Activated CD8-positive, alpha-beta memory T cell treated with anti-CD3 and anti-CD28 coated beads, Interleukin-2, amount 50 U/mL, for 4 hours (primary cell): ENCODE measurements at regions not wholly inside any gene's neighbourhood (a gene's known extent, or its start where the extent isn't known, plus 50 kb on each side); places are given as distances from the start of the nearest gene placed in this dataset.

Experiments used
- DNase-seq: peaks from one replicate; pipeline ENCODE4 v3.0.0-alpha.2; 2020

DNA sequence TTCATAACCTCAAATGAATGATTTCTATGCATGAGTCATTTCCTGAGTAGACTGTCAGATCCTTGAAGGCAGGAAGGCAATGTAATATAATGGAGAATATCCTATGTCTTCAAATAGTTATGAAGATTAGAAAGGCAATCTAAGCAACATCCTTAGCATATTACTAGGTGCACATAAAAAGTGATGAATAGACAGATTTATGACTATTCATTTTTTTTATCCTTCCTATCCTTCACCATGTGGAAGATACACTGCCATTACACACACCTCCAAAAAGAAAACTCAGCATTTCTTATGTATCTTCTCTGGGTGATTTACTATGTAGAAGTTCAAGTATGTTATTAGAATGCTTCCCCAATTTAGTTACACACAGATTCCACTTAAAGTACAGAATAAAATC lies 126.4 kb upstream of the MAF start:
- DNase-seq = no peak

DNA sequence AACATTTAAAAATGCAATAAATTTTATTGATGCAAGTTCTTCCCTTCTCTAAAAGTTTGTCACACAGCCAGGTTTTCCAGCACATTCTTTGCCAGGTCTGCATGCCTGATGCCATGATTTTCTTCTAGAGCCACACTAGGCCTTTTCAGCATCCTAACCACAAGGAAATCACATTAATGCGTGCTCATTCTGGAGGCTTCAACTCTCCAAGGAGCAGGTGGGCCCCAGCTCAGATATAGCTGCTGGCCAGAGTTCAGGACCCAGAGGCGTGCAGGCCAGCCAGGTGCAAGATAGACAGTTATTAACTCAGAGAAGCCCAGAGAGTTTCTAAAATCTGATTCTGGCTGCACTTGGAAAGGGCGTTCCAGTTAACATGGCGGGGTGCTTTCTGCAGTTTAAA lies 124.5 kb upstream of the MAF start:
- DNase-seq = no peak

DNA sequence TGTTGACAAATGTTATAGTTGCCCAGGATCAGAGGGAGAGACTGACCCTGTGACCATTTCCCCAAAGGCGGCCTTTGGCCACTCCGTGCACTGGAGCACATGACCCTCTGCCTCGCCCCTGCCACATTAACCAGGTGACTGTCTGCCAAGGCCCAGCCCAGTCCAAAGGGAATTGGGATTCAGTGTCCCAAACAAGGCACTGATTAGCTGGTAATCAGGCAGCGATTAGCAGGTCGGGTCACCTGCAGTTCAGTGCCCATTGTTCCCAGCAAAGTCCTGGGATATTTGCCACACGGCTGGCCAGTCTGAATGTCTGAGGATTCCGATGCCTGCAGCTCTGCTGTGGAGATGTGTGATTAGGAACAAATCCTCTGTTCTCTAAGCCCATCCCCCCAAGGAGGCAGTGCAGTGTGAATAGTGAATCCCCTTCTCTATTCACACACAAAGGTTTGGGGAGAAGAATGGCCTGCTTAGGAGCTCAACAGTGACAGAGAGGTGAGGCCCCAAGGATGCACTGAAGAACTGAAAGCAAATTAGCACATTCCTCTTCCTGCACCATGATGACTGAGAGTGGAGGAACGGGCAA lies 123.1 kb upstream of the MAF start:
- DNase-seq = no peak

DNA sequence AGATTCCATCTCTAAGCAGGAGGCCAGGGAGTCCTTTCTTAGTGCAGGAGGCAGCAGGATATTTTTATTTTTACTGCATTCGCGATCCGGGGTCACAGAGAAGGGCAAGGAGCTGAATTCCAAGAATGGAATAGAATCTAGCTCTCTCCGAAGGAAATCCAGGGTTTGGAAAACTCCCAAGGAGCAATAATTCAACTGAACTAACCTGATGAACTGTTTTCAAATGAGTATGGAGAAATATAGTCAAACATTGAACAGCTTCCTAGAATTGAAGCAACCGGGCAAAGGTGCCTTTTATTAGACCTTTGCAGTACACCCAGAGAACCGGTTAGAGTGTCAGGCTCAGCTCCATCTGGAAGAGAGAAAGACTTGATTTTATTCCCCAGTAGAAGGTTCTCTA lies 120.7 kb upstream of the MAF start:
- no peak for DNase-seq

DNA sequence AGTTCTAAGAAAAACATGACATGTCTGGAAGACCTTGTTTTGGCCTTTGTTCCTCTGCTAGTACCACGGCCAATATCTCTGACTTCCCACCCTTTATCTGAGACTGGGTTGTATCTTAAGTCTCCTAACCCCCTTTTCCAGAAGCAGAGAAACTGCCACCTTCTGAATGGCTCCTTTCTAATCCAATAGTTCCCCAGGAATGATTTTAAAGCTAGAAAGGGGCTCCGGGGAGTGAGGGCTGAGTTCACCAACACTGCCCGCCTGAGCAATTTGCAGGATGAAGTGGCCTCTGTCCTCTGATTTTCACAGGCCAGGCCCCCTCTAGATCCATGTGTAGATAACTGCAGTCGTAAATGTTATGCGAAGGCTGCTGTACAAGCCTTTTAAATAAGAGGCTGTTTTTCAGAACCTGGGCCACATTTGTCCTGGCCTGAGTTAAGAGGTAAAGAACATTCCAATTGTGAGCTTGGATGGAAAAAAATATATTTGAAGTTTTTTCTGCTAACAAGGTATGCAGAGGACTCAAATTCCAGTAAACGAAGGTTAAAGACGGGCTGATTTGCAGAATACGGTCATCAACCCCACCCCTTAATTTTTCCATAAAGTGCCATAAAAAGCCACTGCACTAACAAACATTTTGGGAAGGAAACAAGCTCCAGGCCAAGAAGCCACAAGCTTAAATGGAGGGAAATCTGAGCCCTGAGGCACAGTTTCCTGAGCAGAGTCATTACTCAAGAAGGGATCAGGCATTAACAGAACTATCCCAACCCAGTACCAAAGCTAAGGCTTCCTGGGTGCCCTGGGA lies 117.0 kb upstream of the MAF start:
- DNase-seq = no peak

DNA sequence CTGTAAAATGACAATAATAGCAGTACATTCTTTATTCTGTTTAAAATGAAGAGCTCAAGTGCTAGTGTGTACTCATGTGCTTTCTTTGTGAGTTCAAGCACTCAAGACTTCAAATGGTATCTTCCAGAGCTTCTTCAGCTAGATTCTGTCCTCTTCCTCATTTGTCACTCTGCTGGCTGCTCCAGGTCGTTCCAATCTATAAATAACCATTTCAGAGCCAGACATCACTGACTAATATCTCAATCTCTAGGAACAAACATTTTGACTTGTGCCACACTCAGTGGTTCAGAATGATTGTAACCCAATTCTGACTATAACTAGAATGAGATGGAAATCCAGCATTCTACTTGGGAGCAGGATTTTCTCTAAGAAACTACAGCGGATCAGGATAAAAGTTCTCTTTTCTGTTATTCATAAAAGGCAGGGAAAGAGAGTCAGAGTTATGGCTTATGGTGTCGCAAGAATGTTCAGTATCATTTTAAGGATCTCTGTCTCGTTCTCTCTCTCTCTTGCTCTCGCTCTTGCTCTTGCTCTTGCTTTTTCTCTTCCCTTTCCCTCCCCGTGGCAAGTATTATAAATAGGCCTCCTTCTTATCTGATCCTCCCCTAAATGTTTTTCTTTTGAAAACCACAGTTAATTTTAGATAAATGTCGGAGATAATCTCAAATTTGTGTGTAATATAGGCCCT lies 116.3 kb upstream of the MAF start:
- no peak for DNase-seq

DNA sequence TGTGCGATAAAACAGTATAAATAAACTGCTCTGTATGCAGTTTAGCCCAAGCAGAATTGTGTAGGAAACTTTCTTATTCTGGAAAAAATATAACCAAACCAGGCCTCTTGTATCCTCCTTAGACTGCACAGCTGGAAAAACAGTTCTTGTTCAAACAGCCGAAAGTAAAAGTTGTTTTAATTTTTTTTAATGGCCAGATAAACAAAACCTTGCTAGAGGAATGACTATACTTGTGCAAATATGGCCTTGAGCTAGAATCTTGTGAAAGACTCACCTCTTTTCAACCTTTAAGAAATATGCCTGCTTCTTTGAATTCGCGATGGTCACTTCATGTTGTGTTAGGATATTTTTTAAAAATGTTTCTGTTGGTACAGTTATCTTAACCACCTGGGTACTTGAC lies 114.5 kb upstream of the MAF start:
- no peak for DNase-seq

DNA sequence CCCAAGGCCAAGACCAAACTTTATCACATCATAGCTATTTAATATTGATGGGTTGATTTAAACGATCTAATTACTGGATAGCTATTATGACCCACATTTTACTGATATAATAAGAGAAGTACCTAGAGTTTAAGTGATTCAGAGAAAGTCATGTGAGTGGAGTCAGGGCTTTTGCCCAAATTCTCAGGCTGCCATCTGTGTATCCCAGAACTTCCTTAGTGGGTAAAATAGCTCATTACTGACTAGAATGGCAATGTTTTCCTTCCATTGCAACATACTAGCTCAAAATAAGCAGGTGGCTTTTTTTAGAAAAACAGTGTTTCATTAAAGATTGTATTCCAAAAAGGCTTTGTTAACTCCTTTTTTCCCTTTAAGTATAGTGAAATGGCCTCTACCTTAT lies 113.9 kb upstream of the MAF start:
- DNase-seq = no peak

DNA sequence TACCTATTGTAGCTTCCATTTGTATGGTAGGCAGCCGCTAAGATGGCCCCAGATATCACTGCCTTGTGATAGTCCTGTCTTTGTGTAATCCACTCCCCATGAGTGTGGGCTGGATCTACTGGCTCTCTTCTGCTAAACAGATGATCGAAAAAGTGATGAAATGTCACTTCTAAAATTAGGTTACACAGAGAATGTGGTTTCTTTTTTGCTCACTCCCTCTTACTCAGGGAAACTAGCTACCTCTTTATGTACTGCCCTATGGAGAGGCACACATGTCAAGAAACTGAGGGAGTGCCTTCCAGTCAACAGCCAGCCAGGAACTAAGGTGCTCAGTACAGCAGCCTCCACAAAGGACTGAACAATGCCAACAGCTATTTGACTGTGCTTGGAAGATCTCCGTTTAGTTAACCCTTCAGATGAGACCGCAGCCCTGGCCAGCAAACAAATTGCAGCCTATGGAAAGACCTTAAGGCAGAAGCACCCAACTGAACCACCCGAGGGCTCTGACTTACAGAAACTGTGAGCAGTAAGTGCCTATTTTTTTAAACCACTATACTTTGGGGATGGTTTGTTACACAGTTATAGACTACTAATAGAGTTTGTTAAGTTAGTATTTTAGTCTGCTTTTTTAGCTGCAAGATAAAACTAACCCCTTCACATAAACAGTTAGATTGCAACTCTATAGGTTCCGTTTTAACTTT lies 113.2 kb upstream of the MAF start:
- DNase-seq = no peak

DNA sequence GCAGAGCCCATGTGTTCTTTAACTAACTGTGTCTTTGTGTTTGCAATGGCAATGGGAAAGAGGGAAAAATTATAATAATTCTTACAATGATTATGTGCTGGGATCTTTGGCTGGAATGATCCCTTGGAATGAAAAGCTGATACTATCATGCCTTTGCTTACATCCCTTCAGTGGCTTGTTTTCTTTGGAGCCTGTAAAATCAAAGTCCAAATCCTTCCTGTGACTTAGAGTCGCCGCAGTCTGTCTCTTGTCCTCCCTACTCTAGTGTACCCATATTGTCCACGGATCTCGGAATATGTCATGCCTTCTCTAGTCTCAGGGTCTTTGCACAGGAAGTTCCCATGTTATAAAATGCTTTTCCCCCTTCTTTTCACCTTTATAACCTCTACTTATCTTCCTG lies 111.7 kb upstream of the MAF start:
- no peak for DNase-seq

DNA sequence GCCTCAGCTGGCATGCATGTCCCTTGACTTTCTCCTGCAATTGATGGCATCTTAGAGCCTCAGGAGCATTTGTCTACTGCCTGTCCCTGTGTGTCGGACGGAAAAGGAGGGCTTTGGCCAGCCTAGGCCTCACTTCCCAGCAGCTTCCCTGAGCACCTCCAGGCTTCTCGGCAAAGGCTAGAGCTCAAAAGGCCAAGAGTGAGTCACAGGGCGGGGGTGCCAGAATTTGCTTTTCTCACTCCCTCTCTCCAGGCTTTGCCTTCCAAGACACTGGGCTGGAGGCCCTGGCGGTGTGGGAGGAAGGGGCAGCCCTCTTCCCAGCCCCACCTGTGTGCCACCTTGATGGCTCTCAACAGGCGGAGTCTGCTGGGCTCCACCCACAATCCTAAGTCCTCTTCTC lies 107.3 kb upstream of the MAF start:
- no peak for DNase-seq

DNA sequence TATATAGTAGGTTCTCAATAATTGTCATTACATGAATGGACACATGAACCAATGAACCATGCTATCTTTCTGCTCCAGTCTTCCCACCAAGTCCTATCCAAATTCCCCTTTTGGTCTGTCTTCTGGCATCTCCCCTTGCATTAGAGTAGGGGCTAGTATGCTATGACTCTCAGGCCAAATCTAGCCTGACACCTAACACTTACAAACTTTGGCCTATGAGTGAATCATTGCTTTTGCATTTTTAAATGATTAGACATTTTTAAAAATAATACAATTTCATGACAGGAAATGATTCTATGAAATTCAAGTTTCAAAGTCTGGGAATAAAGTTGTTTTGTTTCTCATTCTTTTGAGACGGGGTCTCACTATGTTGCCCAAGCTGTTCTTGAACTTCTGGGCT lies 102.5 kb upstream of the MAF start:
- DNase-seq = no peak

DNA sequence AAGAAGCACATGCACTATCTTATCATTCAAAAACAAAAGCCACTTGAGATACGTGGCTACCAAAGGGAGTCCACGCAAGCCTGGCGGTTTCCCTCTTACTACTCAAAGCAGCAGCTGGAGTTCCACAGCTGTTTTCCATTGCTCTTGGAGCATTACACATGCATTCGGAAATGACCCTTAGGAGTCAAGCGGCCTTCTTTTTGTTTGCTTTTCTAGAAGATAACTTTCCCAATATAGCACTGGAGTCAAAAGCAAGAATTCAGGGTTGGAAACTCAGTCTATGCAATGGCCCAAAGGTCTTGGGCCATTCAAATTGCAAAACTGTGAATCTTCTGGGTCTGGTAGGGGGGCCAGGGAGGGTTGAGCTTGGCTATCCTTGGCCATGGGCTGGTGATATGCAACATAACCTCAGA lies 97.8 kb upstream of the MAF start:
- DNase-seq = no peak

DNA sequence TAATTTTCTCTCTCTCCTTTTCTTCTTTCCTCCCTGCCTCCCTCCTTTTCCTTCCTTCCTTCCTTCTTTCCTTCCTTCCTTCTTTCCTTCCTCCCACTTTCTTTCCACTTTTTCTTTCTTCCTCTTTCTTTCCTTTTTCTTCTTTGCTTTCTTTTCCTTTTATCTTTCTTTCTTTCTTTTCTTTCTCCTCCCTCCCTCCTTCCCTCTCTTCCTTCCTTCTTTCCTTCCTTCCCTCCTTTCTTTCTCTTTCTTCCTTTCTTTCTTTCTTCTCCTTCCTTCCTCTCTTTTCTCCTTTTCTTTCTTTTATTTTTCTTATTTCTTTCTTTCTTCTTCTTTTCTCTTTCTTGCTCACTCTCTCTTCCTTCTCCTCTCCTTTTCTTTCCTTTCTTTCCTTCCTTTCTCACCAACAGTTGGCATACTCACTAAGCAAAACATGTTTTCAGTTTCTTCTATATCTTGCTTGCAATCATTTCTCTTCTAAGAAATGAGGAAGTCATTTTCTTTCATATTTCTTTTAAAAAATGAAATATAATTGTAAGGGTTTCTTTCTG lies 97.1 kb upstream of the MAF start:
- DNase-seq = no peak

DNA sequence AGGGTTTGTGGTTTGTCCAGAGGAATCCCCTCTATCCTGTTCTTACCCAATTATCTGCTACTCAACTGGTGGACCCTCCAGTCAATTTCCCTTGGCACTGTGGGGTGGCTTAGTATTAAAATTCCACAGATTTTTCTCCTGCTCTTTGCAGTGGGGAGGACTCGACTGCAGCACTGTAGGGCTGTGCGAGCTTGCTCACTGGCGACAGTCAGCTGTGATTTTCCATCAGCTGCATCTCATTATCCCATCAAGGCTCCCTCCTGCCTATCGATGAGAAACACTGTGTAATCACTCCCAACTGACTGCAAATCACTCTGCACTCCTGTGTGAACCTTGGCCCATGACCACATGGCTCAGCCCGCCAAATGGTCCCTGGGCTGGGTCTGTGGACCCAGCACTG lies 90.5 kb upstream of the MAF start:
- no peak for DNase-seq

DNA sequence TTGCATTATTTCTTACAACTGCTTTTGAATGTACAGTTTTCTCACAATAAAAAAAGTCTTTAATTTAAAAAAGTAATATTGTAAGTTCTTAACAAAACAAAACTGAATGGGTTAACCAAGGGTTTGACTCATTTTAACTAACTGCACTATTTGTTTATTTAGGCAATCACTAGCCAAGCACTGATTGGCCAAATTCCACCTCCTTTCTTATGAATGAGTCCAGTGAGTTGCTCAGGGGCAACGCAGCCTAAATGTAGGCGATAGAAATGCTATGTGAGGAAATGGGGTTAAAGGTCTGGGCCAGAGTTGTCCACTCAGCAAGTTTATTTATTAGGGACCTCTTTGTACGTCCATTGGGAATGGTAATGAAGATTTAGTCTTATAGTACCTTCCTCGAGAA lies 89.6 kb upstream of the MAF start:
- no peak for DNase-seq

DNA sequence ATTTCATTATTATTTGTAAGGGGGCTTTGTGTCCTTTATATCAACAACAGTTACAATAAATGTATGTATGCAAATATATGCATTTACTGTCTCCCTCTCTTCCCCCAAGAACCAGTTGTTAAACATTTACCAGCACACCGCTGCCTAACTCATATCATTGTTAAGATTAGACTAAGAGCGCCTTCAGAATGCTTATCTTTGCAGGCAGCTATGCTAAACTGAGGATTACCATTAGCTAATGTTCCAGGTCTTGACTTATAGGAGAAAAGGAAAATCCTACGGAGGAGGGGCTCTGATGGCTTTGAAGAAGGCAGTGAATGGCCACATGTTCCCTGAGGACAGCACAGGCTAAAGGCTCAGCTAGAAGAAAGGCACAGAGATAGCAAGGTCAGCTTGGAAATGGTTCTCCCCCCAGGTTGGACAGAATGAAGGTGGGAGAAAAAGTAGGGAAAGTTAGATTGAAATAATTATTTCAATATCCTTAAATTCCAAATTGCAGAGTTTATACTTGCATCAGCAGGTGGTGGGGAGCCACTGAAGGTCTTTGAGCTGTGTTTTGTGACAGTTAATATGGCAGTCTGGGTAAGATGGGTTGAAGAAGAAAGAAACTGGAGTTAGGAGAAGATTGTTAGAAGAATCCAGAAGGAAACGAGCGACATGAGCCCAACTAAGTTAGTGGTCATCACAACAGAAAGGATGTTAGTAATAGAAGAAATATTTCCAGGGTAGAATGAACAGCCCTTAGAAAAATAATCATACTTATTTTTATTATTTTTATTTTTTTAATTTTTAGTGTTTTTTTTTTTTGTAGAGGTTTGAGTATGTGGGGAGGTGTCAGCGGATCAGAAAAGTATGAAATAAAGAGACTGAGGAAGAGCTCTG lies 87.0 kb upstream of the MAF start:
- DNase-seq = no peak

DNA sequence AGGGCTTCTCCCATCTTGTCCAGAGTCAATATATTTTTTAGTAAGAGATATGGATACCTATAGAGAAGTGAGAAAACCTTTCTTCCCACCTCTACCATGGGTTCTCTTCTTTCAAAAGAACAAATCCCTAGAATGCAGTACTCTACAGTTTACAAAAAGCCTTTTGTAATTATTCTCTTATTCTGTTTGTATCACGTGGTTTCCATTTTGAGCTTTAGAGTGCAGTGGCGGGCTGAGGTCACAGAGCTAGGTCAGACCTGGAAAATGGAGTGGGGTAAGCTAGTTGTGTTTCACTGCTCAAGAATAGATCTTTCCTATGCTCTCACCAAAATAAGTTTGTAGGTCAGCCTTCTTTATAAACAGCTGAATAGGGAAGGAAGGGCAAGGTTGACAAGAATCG lies 85.3 kb upstream of the MAF start:
- no peak for DNase-seq

DNA sequence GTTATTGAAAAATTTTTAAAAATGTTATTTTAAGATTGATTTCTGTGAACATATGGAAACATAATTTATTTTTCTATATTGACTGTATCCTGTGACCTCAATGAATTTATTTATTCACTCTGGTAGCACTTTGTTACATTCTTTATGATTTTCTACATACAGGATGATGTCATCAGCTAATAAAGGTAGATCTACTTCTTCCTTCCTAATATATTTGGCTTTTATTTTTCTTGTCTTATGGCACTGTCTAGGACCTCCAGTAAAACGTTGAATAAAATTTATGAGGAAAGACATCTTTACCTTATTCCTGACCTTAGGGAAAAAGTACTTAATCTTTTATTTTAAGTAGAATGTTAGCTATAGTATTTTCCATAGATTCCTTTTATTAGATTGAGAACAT lies 78.8 kb upstream of the MAF start:
- DNase-seq = no peak

DNA sequence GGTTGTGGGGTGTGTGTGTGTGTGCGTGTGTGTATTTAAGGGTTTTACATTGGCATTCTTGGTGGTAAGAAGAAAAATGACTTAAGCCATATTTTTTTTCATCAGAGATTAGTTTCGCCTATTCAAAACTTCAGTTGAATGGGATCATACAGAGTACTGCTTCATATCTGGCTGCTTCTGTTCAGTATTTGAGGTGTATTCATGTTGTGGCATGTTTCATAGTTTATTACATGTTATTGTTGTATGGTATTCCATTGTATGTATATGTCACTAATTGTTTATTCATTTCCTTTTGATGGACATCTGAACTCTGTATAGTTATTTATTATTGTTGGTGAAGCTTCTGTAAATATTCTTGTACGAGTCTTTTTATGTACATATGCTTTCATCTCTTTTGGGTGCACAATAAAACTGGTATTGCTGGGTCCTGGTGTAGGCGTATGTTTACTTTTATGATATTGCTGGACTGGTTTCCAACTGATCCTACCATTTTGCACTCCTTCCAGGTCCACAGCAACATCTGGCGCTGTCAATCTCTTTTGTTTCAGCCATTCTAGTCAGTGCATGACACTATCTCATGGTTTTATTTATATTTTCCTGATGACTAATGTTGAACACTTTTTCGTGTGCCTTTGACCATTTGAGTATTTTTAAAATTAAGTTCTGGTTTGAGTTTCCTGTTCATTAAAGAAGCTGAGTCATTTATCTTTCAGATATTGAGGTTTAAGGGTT lies 77.4 kb upstream of the MAF start:
- DNase-seq = no peak

DNA sequence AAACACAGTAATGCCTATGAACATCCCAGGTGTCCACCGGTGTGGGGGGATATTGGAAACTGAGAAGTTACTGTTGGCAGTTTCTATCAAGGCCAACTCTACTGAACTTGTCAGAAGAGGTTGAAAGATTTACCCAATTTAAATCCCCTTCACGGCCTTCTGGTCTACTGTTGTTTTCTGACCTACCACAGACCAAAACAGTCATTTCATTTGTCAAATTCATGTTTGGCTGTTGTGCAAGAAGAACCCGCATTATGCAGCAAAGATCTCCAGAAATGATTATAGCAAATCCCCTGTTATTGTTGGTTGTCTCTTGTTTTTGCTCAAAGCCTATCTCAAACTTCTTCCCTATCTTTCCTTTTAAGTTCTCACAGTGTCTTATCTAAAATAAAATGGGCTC lies 73.1 kb upstream of the MAF start:
- DNase-seq = no peak

DNA sequence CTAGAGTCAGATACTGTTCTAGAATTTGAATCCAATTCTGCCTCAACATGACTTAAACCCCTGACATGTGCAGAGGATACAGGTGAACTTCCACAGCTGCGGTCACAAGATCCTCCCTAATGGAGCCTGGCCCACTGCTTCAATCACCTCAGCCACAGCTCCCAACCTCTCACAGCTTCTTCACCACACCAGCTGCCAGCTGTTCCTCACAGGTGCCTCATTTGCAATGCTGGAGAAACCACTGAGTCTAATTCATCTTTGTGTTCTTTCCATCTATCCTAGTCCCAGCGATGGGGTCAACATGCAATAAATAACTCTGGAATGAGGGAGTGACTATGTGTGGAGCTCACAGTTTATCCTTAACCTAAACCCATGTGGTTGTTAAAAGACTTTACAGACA lies 72.0 kb upstream of the MAF start:
- no peak for DNase-seq
